ENCODE measurements at regions not wholly inside any gene's neighbourhood (a gene's known extent, or its start where the extent isn't known, plus 50 kb on each side); places are given as distances from the start of the nearest gene placed in this dataset.
"Not testable (repeated sequence)": the region's sequence is repeated elsewhere in the genome, so short reads cannot be mapped to it uniquely, and the experiment has no call there.

DNA sequence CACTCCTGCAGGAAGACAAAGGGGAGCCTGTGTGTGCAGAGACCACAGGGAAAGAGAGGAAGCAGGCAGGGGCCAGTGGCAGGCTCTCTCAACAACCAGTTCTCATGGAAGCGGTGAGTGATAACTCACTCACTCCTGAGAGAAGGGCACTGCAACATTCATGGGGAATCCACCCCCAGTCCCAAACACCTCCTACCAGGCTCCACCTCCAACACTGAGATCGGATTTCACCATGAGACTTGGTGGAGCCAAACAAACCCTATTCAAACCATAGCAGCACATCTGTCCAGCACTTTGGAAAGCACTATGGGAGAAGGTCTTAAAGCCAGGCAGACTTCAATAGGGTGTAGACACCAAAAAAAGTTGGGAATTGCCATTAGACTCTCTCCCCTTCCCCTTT lies 345.7 kb upstream of the SPRED2 start:
- peak in 1 of 3 experiments; percentile 19 for DNase-seq

DNA sequence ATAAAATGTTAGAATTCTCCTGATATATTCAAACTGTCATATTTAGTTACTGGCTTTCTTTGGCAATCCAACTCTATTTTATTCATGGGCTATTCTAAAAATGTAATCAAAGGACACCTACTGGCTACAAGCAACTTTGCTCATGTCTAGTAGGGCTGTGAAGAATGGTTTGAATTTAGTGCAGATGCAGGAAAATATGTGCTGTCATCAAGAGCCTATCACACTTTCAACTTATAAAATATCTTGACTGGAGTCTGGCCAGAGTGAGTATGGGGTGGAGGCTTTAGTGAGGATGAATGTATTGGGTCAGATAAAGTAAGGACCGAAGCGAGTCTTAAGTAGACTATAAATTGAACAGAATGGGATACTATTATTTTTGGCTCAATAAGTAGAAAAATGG lies 343.4 kb upstream of the SPRED2 start:
- DNase-seq: no peak

DNA sequence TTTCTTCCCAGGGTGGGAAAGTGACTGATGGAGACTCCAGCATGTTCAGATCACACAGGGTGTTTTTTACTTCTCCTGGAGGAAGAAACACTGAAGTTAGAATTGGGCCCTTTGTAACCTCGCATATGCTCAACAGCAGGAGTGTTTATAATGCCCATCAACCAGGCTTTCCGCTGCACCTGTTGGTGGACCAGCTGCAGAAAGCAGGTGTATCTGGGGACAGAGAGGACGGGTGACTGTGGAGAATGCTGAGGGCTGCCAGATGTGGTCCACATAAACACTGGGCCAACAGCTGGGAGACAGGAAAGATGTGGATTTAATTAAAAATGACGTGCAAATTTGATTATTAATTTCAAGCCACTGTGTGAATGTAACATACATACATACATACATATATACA lies 335.5 kb upstream of the SPRED2 start:
- DNase-seq: no peak

DNA sequence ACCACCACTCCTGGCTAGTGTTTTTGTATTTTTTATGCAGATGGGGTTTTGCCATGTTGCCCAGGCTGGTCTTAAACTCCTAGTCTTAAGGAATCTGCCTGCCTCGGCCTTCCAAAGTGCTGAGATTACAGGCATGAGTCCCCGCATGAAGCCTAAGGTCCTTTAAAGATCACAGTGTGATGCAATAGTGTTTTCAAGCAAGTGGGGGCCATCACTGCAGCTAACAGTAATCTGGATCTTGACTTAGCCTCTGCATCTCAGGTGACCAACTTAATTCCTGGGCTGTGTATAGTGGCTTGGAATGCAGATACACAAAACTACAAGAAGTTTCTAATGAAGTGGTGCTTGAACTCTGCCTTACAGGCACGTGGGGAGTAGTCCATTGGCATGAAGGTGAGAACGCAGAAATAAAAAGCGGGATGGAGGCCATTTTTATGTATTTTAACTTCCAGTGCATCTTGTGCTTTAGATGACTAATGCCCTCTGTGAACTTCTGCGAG lies 334.4 kb upstream of the SPRED2 start:
- DNase-seq: no peak

DNA sequence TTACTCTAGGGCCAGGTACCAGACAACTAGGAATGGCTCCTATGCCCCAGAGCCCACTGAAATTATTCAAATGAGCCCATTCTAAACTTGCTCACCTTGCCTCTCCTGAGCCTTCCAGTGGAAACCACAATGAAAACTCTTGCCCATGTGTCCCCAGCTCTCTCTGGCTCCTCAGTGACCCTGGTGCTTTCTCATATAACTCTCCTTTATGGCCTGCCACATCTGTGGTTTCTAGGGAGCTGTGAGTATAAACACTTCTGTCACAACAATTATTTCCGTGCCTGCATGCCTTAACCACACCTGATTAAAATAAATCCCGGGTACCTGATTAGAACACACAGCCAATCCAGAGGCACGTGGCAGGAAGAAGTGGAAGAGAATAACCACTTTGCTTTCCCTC lies 333.0 kb upstream of the SPRED2 start:
- DNase-seq: no peak

DNA sequence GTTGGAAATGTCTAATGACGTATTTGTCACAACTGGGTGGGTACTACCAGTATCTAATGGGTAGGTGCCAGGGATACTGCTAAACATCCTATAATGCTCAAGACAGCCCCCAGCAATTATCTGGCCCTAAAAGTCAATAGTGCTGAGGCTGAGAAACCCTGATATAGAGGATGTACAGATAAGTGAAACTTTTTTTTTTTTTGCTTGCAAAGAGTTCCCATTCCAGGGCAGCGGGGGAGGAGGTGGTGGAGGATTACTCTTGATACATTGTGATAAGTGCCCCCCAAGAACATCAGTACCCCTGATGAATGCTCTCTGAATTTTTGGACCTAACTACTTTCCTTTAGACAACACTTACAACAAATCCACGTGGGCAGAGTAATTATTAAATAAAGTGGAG lies 329.7 kb upstream of the SPRED2 start:
- DNase-seq: no peak

DNA sequence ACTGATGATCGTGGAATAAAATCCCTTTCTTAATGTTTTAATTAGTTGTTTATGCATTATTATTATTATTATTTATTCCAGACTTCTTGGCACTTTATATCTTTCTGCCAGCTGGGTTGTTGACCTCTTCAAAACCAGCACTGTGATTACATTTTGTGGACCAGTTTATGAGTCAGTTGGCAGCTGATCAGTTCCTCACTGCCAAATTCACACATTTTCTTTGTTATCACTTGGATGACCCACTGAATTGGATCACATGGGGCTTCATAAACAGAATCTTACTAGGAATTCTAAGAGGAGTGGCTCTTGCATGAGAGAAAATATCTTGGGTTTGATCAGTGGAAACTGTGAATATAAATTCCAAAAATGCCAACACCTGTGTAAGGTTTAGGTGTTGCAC lies 321.8 kb upstream of the SPRED2 start:
- DNase-seq: no peak

DNA sequence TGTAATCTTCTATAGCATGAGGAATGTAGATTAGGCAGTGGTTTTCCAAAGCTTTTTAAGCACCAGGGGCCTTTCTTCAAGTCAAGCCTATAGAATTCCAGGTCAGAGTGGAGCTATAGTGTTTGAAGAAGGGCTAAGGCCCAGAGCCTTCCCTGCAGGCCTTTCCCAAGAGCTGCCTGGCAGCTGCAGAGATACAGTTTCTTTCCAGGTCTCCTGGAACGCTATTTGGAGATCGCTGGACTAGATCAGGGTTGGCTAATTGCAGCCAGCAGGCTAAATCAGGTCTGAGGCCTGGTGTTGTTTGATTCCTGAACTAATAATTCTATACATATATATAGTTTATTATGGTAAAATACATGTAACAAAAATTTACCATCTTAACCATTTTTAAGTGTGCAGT lies 319.0 kb upstream of the SPRED2 start:
- no peak for DNase-seq

DNA sequence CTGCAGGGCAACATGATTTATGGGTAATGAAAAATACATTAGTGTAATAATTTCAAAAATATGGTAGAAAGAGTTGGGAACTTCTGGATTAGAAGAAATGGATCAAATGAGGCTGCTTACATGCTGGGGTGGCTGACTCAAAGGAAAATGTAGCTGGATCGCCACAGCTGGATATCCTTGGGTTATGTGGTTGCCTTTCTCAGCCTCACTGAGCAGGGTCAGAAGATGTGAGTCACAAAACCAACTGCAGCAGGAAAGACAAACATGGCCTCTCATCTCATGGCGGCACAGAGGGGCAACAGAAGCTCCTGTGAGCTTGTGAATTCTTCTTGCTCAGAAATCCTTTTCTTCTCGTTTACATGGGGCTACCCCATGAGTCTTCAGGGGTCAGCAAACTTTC lies 317.1 kb upstream of the SPRED2 start:
- DNase-seq: no peak

DNA sequence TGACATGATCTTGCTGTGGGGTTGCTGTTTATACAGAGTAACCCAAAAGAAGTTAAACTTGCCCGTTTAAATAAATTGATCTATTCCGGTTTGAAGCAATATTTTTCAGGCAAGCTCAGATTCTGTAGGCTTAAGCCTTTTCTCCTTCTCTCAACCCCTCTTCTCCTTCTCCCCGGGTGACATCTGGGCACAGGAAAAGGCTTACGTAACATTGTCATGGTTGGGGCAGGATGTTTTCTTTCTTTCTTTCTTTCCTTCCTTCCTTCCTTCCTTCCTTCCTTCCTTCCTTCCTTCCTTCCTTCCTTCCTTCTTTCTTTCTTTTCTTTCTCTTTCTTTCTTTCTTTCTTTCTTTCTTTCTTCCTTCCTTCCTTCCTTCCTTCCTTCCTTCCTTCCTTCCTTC lies 315.5 kb upstream of the SPRED2 start:
- DNase-seq: not testable (repeated sequence)

DNA sequence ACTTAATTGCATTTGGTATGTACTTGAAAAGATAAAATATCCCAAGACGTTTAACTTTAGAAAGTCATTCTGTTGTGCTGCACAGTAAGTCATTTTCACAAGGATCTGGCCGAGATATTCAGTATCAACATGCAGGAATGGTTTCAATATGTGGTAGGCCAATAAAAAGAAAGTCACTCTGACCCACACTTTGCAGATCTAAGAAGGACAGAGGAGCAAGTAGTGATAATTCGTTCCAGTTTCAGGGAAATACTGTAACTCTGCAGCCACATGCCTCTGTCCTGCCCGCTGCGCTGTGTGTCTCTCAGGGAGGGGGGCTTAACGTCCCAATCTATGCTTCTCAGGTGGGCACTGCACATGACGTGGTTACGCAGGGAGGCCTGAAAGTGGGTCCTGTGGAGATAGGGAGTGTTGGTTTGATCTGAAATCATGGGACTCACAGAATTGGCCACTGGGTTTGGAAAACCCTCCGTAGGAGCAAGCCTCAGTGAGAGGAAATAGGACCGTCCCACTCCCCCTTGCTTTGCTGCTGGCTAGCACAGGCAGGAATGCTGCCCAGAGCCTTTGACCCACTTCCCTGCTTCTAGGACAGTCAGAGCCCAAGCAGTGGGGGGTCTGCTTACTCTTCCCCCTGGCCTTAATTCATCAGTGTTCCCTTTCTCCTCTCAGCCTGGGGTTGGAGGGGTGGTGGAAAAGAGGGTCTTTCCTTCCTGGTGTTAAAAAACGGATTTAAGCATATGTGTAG lies 314.7 kb upstream of the SPRED2 start:
- no peak for DNase-seq

DNA sequence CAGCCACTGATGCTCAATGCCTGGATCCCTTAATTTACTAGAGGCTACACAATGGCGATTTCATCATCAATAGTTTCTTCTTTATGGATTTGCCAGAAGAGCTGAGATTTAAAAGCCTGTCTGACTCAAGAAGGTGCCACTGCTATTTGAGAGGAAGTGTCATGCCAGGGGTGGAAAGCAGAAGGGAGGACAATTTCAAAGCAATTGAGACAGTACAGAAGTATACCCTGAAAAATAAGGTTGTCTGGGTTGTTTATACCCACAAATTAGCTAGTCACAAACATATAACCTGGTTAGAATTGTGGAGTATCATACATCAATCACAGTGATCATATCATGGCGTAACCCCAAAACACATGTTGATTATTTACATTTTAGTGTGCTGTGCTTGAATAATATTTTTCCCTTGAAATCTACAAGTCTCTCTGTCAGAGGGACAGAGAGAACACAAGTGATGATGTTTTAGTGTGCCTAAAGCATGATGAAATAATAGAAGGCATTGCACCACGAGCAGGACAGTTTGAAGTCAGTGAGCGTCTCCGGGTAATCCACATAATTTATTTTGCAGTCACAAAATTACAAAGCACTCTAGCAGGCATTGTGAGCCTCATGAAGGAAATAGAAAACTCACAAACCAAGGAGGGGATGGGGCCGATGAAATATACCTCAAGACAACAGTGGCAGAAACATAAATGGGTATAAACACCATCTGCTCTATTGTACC lies 312.2 kb upstream of the SPRED2 start:
- no peak for DNase-seq

DNA sequence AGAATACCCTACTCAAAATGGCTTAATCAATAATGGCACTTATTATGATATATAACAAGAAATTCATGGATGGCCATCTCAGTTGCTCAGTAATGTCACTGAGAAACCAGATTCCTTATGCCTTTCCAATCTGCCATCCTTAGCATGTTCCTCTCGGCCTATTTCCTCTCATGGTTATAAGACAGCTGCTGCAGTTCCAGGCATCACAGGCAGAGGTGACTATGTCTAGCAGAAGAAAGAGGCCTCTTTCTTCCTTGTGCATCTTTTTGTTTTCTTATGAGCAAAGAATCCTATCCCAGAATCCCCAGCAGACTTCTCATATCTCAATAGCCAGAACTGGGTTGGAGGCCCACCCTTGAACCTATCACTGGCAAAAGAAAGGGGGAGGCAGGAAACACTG lies 310.6 kb upstream of the SPRED2 start:
- DNase-seq: no peak

DNA sequence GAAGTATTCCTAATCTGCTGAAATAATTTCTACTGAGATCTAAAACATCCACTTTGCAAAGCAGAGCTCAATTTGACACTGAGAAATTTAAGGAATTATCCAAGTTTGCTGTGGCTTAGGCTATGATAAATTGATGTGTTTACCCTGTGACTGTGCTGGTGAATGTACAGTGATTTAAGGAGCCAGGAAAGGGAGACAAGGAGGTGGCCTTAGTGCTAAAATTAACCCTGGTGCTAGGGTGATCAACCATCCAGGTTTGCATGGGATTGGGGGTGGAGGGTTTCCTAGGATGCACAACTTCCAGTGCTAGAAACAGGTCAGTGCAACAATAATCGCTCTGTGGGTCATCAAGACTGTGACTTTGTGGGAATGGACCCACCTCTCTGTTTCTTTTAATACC lies 307.5 kb upstream of the SPRED2 start:
- no peak for DNase-seq

DNA sequence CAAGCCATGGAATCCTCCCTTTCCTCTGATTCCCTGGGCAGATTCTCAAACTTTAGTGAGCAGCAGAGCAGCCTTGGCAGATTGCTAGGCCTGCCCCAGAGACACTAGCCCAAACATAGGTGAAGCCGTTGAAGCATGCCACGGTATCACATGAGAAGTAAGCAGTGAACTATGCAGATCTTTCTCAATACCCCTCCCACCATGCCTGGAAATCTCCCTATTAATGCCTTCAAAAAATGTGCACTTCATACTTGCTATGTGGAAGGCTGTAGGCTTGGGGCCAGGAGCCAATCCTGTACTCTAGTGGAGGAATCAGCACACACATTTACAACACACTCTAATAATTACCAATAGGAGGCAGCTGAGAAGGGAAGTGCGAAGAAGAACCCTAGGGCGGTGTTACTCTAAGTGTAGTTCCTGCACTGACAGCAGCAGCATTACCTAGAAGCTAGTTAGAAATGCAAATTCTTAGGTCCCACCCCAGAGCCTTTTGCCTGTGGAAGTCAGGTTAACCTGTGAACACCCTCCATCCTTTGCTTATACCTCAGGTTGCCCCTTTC lies 305.1 kb upstream of the SPRED2 start:
- DNase-seq: no peak

DNA sequence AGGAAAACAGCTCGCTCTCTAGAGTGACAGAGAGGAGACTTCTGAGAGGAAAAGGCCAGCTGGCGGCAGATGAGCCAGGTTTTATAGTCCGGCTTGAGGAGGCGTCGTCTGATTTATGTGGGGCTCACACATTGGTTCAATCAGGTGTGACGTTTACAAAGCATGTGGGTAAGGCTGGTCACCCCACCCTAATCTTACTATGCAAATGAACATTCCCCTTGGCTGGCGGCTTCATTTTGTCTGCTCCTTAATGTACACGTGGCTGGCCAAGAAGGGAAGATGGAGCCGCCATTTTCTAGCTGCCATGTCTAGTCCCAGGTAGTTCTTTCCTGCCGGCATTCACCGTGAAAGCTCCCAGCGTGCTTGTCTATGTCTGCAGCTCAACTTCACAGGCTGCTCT lies 299.1 kb upstream of the SPRED2 start:
- DNase-seq: no peak

DNA sequence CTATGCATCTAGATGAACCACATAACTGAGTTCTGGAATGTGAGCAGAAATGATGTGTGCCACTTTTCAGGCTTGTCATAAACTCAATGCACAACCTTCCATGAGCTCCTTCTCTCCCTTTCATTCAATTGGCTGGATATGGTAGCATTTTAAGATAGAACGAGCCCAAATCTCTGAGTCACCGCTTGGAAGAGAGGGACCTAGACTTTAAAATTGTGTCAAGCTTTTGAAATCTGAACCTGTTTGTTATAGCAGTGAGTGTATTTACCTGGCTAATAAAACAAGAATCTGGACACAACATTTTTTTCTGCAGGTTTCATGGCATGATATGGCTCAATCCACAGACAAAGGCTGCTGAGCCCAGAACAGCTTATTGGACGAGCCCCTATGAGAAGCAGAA lies 297.8 kb upstream of the SPRED2 start:
- DNase-seq: no peak

DNA sequence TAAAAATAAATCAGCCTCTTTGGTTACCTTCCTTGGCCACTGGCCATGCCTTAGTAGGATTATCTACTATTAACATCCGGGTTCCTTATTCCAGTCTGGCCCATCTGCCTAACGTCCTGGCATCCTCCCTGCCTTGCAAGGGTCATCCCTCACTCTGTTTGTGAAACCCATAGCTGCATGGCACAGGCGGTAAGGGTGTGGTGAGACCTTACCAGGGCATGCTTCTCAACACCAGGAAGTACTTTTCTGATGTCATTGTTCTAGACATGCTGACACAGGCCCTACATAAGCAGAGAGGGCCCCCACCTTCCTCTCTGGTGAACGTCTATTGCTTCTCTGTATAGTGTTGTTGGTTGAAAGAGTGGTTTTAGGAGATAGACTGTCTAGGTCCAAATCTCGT lies 296.8 kb upstream of the SPRED2 start:
- DNase-seq: no peak

DNA sequence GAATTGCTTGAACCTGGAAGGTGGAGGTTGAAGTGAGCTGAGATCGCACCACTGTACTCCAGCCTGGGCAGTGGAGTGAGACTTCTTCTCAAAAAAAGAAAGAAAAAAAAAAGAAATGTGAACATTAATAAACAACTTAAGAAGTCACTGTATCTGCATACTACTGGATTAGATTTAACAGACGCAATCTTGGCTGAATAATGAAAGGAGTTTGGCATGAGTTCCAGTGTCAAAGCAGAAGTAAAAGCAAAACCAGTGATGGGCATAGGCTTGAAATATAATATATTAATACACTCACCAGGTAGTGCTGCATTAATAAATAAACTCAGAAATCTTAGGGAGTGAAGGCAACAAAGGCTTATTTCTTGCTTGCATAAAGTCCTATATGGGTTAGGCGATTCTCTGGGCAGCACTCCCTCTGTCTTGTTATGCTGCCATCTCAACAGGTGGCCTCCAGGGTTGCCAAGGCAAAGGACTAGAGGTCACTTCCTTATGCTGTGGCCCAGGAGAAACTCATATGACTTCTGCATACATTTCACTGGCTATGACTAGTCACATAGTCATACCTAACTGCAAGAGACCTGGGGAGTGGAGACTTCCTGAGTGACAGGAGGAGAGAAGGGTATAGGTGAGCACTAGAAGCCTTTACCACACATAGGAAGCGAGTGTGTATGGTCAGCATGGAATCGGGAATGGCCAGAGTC lies 296.2 kb upstream of the SPRED2 start:
- DNase-seq: no peak

DNA sequence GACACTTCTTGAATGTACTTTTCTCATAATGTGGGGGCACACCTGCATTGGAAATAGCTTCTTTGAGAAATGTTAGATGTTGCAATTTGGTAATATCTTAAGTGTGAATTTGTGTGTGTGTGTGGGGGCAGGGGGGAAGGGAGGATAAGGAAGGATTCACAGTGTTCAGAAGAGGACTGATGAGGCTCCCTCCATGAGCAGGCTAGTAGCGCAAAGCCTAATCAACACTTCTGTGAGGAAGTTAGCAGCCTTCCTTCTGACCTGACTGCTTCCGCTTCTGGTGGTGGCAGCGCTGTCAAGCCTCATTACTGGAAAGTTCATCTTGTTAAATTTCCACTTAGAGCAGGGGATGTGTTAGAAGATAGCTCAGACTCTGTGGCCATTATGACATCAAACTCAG lies 295.4 kb upstream of the SPRED2 start:
- DNase-seq: no peak

DNA sequence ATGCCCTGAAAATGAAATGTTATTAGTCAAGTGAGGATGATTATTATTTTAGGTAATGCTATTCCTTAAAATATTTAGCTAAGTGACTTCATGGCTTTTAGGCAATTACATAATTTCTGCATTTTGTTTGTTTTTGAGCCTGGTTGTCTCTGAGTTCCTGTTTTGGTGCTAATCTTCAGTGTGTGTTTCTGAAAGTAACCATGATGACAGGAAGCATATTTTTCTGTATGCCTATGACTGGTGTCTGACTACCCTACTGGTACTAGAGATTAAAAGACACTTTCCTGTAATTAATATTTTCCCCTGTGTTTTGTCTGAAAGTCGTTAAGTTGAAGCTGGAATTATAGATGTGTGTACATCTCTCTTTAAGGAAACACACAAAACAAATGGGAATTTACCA lies 295.0 kb upstream of the SPRED2 start:
- no peak for DNase-seq

DNA sequence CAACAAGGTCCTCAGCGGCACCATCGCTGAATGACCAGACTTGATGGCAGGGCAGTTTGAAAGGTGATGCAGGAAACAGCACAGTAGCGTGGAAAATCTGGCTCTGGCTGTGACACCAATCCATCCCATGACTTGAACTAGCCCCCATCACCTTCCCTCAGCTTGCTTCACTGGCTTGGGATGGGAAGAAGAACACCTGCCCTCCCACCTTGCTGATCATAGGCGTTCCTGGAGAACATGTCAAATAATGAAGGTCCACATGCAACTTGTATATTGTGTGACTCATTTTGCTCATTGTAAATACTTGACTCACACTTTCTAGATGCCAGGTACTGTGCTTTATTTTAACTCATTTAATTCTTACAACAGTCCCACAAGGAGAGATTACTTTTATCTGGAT lies 292.4 kb upstream of the SPRED2 start:
- no peak for DNase-seq

DNA sequence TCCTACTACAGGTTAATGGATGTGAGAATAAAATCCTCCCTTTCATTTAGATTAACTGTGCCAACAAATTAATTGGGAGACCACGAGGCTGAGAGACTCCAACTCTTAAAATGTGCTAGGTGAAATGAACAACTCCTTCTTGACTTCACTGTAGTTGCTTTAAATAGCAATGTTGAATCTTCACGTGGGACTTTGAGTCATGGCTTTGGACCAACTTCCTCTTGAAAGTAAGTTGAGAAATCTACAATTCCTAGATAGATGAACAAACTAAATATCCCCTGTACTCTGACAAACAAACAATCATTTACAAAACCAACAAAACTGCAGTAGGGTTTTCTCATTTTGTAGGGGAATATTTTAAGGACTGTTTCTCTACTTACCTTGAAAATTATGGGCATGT lies 291.9 kb upstream of the SPRED2 start:
- no peak for DNase-seq
